Mesendoderm (in vitro differentiated cells): ENCODE measurements at regions not wholly inside any gene's neighbourhood (a gene's known extent, or its start where the extent isn't known, plus 50 kb on each side); places are given as distances from the start of the nearest gene placed in this dataset.

ENCODE experiments used
- DNase-seq: peaks from one replicate; pipeline ENCODE4 v3.0.0; 2013
- H2AK5ac ChIP-seq: 2 replicates; pipeline ENCODE4 v1.6.1; 2013; ENCODE audit warnings: low read length, inconsistent platforms
- H2BK120ac ChIP-seq: 2 replicates; pipeline ENCODE4 v1.6.1; 2013; ENCODE audit warnings: low read depth, mild to moderate bottlenecking, low read length, moderate library complexity, mixed read lengths
- H2BK15ac ChIP-seq: replicated peaks from 2 replicates; pipeline ENCODE4 v1.6.1; 2013; ENCODE audit warnings: low read depth, mild to moderate bottlenecking, moderate library complexity
- H2BK5ac ChIP-seq: 2 replicates; pipeline ENCODE4 v1.6.1; 2013; ENCODE audit warnings: low read length, inconsistent platforms
- H3K18ac ChIP-seq: 2 replicates; pipeline ENCODE4 v1.6.1; 2013; ENCODE audit warnings: mild to moderate bottlenecking, low read length, mixed read lengths
- H3K23ac ChIP-seq: one replicate; pipeline ENCODE4 v1.6.1; 2013; ENCODE audit warnings: low read length
- H3K27ac ChIP-seq: 2 replicates; pipeline ENCODE4 v1.5.1; 2013; ENCODE audit warnings: low read depth, mild to moderate bottlenecking, inconsistent platforms, low read length, moderate library complexity
- H3K27me3 ChIP-seq: 2 replicates; pipeline ENCODE4 v1.6.1; 2013; ENCODE audit warnings: low read length, control low read depth, mild to moderate bottlenecking, inconsistent platforms; ENCODE audit not compliant: insufficient read depth, poor library complexity
- H3K36me3 ChIP-seq: 2 replicates; pipeline ENCODE4 v1.6.1; 2013; ENCODE audit warnings: low read length, inconsistent platforms; ENCODE audit not compliant: control insufficient read depth, insufficient read depth
- H3K4ac ChIP-seq: one replicate; pipeline ENCODE4 v1.6.1; 2013; ENCODE audit warnings: low read depth, mild to moderate bottlenecking, low read length, moderate library complexity
- H3K4me1 ChIP-seq: 2 replicates; pipeline ENCODE4 v1.6.1; 2013; ENCODE audit warnings: low read depth, low read length, inconsistent platforms; ENCODE audit not compliant: control insufficient read depth
- H3K4me2 ChIP-seq: 2 replicates; pipeline ENCODE4 v1.6.1; 2013; ENCODE audit warnings: low read length
- H3K4me3 ChIP-seq: 2 replicates; pipeline ENCODE4 v1.5.1; 2013; ENCODE audit warnings: mild to moderate bottlenecking, low read length
- H3K56ac ChIP-seq: one replicate; pipeline ENCODE4 v1.6.1; 2013; ENCODE audit warnings: low read length
- H3K79me1 ChIP-seq: 2 replicates; pipeline ENCODE4 v1.6.1; 2013; ENCODE audit warnings: low read length, inconsistent platforms
- H3K79me2 ChIP-seq: 2 replicates; pipeline ENCODE4 v1.6.1; 2013; ENCODE audit warnings: mild to moderate bottlenecking, low read length; ENCODE audit not compliant: control insufficient read depth, insufficient read depth
- H3K9ac ChIP-seq: 2 replicates; pipeline ENCODE4 v1.6.1; 2013; ENCODE audit warnings: low read length, inconsistent platforms
- H4K5ac ChIP-seq: one replicate; pipeline ENCODE4 v1.6.1; 2013; ENCODE audit warnings: low read length
- H4K8ac ChIP-seq: one replicate; pipeline ENCODE4 v1.6.1; 2013; ENCODE audit warnings: low read depth, mild to moderate bottlenecking, control low read depth, low read length, moderate library complexity
- WGBS: extraction: QIAGEN DNeasy Blood & Tissue Kit; methylation state at CpG from one replicate; pipeline ENCODE4 v1.1.7; 2013; ENCODE audit warnings: low lambda C conversion rate, missing lambda C conversion rate; ENCODE audit not compliant: insufficient coverage; ENCODE audit errors: extremely low coverage; 5-methylcytosine and 5-hydroxymethylcytosine counted together

- Histone ChIP-seq H3K27ac (no peak overlapping the region), H3K23ac (no peak overlapping the region), H2BK15ac (no peak overlapping the region), H2BK120ac (no peak overlapping the region), H3K4me3 (no peak overlapping the region), H3K56ac (no peak overlapping the region), H4K5ac (no peak overlapping the region), H3K79me1 (no peaks in the 10 kb centered on the region), H3K79me2 (no peaks in the 10 kb centered on the region), H3K4me2 (no peak overlapping the region), H3K4me1 (no peaks in the 10 kb centered on the region), H3K4ac (no peak overlapping the region), H2AK5ac (no peak overlapping the region), H3K27me3 (no peaks in the 10 kb centered on the region), H2BK5ac (no peak overlapping the region), H3K18ac (no peak overlapping the region), H4K8ac (no peak overlapping the region), H3K36me3 (no peaks in the 10 kb centered on the region), H3K9ac (no peak overlapping the region)
- WGBS = no CpG with 5 or more reads among the region's 7 CpGs
- peak; percentile 5 for DNase-seq
These were observed 761.9 kb upstream of the MMS22L start for GRCh38 chr6:98044791-98045470.

DNA sequence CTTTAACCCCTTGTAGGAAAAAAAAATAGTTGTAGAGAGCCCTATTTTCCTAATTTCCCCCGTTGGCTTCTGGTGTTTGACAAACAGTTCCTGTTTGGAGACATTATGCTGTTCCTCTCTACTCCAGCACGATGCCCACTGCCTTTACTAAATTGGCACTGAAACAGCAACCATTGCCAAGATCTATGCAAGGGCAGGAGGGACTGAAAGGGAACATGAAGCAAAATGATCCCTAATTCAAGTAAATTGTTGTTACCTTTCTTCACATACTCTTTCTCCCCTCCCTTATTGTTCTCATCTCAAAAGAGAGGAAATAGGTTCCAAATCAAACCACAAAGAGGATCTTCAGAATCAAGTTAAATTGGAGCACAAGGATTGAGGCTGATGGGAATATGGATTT lies 764.1 kb upstream of the MMS22L start:
- Histone ChIP-seq H3K4me3 (no peak overlapping the region), H3K79me2 (no peaks in the 10 kb centered on the region), H2BK120ac (no peak overlapping the region), H3K27ac (no peak overlapping the region), H3K36me3 (no peaks in the 10 kb centered on the region), H3K4me1 (no peaks in the 10 kb centered on the region), H3K23ac (no peak overlapping the region), H4K8ac (no peak overlapping the region), H4K5ac (no peak overlapping the region), H3K4me2 (no peak overlapping the region), H3K56ac (no peak overlapping the region), H3K79me1 (no peaks in the 10 kb centered on the region), H2BK5ac (no peak overlapping the region), H3K4ac (no peak overlapping the region), H3K27me3 (no peaks in the 10 kb centered on the region), H3K9ac (no peak overlapping the region), H2BK15ac (no peak overlapping the region), H2AK5ac (no peak overlapping the region), H3K18ac (no peak overlapping the region)
- DNase-seq = no peak
- WGBS = no CpG with 5 or more reads among the region's 2 CpGs

- Histone ChIP-seq H3K27ac (no peak overlapping the region), H3K79me1 (no peaks in the 10 kb centered on the region), H4K8ac (no peak overlapping the region), H3K27me3 (no peaks in the 10 kb centered on the region), H3K36me3 (no peaks in the 10 kb centered on the region), H4K5ac (no peak overlapping the region), H3K4me1 (no peaks in the 10 kb centered on the region), H3K4me3 (no peak overlapping the region), H2BK5ac (no peak overlapping the region), H2BK15ac (no peak overlapping the region), H3K23ac (no peak overlapping the region), H3K9ac (no peak overlapping the region), H3K18ac (no peak overlapping the region), H3K79me2 (no peaks in the 10 kb centered on the region), H3K56ac (no peak overlapping the region), H2BK120ac (no peak overlapping the region), H3K4me2 (no peak overlapping the region), H3K4ac (no peak overlapping the region), H2AK5ac (no peak overlapping the region)
- no CpG with 5 or more reads among the region's 3 CpGs for WGBS
- DNase-seq = no peak
These were observed 764.9 kb upstream of the MMS22L start for GRCh38 chr6:98047871-98048270.

GRCh38 chr6:98054453-98054852 lies 771.4 kb upstream of the MMS22L start:
- Histone ChIP-seq H3K79me2 (no peaks in the 10 kb centered on the region), H3K79me1 (no peaks in the 10 kb centered on the region), H2AK5ac (no peak overlapping the region), H2BK15ac (no peak overlapping the region), H3K4me3 (no peak overlapping the region), H3K4me1 (no peaks in the 10 kb centered on the region), H4K5ac (no peak overlapping the region), H3K9ac (no peak overlapping the region), H2BK5ac (no peak overlapping the region), H3K56ac (no peak overlapping the region), H3K27ac (no peak overlapping the region), H3K23ac (no peak overlapping the region), H3K18ac (no peak overlapping the region), H4K8ac (no peak overlapping the region), H3K27me3 (no peaks in the 10 kb centered on the region), H2BK120ac (no peak overlapping the region), H3K4ac (no peak overlapping the region), H3K4me2 (no peak overlapping the region), H3K36me3 (no peaks in the 10 kb centered on the region)
- DNase-seq = peak; percentile 42
- WGBS = no CpG with 5 or more reads among the region's 2 CpGs

DNA sequence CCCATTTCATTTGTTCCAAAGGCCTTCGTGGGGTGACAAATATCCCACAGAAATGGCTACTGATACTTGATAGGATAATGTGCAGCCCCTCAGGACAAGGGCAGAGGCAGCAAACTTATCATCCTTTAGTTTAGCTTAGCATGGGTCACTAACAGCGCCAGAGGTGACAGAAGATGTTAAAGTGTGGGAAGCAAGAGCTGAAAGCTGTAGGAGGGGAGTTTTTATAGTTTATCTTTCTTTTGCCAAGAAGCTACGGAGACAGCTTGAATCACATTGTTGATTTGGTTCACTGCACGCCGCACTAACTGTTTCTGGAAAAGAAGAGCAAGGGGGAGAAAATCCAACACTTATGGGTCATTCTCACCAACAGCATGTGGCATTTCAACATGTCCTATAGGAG lies 773.9 kb upstream of the MMS22L start:
- Histone ChIP-seq H3K79me2 (no peaks in the 10 kb centered on the region), H4K8ac (no peak overlapping the region), H3K4me3 (no peak overlapping the region), H2BK5ac (no peak overlapping the region), H3K9ac (no peak overlapping the region), H3K18ac (no peak overlapping the region), H2BK15ac (no peak overlapping the region), H3K27ac (no peak overlapping the region), H3K36me3 (no peaks in the 10 kb centered on the region), H3K4ac (no peak overlapping the region), H3K56ac (no peak overlapping the region), H2AK5ac (no peak overlapping the region), H3K79me1 (no peaks in the 10 kb centered on the region), H3K4me1 (no peaks in the 10 kb centered on the region), H3K27me3 (no peaks in the 10 kb centered on the region), H2BK120ac (no peak overlapping the region), H3K23ac (no peak overlapping the region), H3K4me2 (no peak overlapping the region), H4K5ac (no peak overlapping the region)
- WGBS = no CpG with 5 or more reads among the region's 5 CpGs
- DNase-seq = no peak

DNA sequence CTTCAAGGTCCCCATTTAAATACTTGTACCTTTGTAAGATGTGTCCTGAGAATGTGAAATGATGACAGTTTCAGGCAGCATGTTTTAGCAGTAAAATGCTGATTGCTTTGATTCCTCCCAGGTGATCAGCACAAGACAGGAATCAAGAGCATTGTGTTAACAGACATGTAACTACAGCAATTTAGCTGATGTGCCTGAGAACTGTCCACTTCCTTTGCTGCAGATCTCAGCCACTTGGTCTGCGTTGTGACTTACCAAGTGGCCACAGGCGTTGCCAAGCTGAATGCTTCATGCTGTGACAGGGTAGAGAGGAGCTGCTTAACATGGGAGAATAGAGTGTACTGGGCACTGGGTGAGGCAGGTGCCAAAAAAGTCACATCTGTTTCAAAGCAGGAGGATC lies 767.0 kb upstream of the POU3F2 start:
- Histone ChIP-seq H3K79me1 (no peaks in the 10 kb centered on the region), H3K23ac (no peak overlapping the region), H3K79me2 (no peaks in the 10 kb centered on the region), H3K36me3 (no peaks in the 10 kb centered on the region), H3K27ac (no peak overlapping the region), H4K8ac (no peak overlapping the region), H2BK15ac (no peak overlapping the region), H3K4me2 (no peak overlapping the region), H3K9ac (no peak overlapping the region), H3K18ac (no peak overlapping the region), H3K56ac (no peak overlapping the region), H3K27me3 (no peaks in the 10 kb centered on the region), H2AK5ac (no peak overlapping the region), H3K4ac (no peak overlapping the region), H3K4me3 (no peak overlapping the region), H2BK120ac (no peak overlapping the region), H4K5ac (no peak overlapping the region), H2BK5ac (no peak overlapping the region), H3K4me1 (no peaks in the 10 kb centered on the region)
- WGBS = no CpG with 5 or more reads among the region's 2 CpGs
- peak; percentile 6 for DNase-seq
